HepG2 (cell line): ENCODE measurements at regions not wholly inside any gene's neighbourhood (a gene's known extent, or its start where the extent isn't known, plus 50 kb on each side); places are given as distances from the start of the nearest gene placed in this dataset.

Experiments
- BCL6 ChIP-seq: IDR thresholded peaks from 2 replicates; pipeline ENCODE4 v1.6.1; 2016; ENCODE audit warnings: missing genetic modification reagents, missing compliant biosample characterization
- CC2D1A ChIP-seq: sonication (generic); formaldehyde crosslinking; IDR thresholded peaks from 2 replicates; pipeline ENCODE4 v1.8.1; 2023; ENCODE audit warnings: mild to moderate bottlenecking, missing genetic modification reagents
- CHCHD3 ChIP-seq: sonication (generic); formaldehyde crosslinking; IDR thresholded peaks from 2 replicates; pipeline ENCODE4 v1.8.0; 2022; ENCODE audit warnings: mild to moderate bottlenecking, missing genetic modification reagents, moderate library complexity
- ELF1 ChIP-seq: sonication (generic); formaldehyde crosslinking; IDR thresholded peaks from 2 replicates; pipeline ENCODE4 v1.4.0; 2020; ENCODE audit warnings: missing genetic modification reagents
- FOXA3 ChIP-seq: IDR thresholded peaks from 2 replicates; pipeline ENCODE4 v1.6.1; 2016; ENCODE audit warnings: missing genetic modification reagents, missing compliant biosample characterization
- MAFF ChIP-seq: IDR thresholded peaks from 2 replicates; pipeline ENCODE4 v1.6.1; 2011; ENCODE audit warnings: low read depth, low read length, improper control_type of control experiment
- NFE2 ChIP-seq: sonication (generic); formaldehyde crosslinking; IDR thresholded peaks from 2 replicates; pipeline ENCODE4 v1.4.0; 2020; ENCODE audit warnings: missing genetic modification reagents
- POLR2AphosphoS5 ChIP-seq: IDR thresholded peaks from 2 replicates; pipeline ENCODE4 v1.6.1; 2012; ENCODE audit warnings: low read depth, low read length
- RFX5 ChIP-seq: IDR thresholded peaks from 2 replicates; pipeline ENCODE4 v1.6.1; 2011; ENCODE audit warnings: low read depth, low read length, improper control_type of control experiment
- TOE1 ChIP-seq: sonication (generic); formaldehyde crosslinking; IDR thresholded peaks from 2 replicates; pipeline ENCODE4 v1.4.0; 2020; ENCODE audit warnings: mild to moderate bottlenecking, missing genetic modification reagents
- TSC22D2 ChIP-seq: sonication (generic); formaldehyde crosslinking; IDR thresholded peaks from 2 replicates; pipeline ENCODE4 v1.5.1; 2020; ENCODE audit warnings: missing genetic modification reagents, mild to moderate bottlenecking, borderline replicate concordance
- WIZ ChIP-seq: sonication (generic); formaldehyde crosslinking; IDR thresholded peaks from 2 replicates; pipeline ENCODE4 v1.5.1; 2020; ENCODE audit warnings: mild to moderate bottlenecking, missing genetic modification reagents
- ZBTB38 ChIP-seq: sonication (generic); formaldehyde crosslinking; IDR thresholded peaks from 2 replicates; pipeline ENCODE4 v1.5.1; 2020; ENCODE audit warnings: mild to moderate bottlenecking, missing genetic modification reagents
- ZBTB44 ChIP-seq: sonication (generic); formaldehyde crosslinking; IDR thresholded peaks from 2 replicates; pipeline ENCODE4 v1.4.0; 2020; ENCODE audit warnings: missing genetic modification reagents
- ZC3H4 ChIP-seq: sonication (generic); formaldehyde crosslinking; IDR thresholded peaks from 2 replicates; pipeline ENCODE4 v1.4.0; 2020; ENCODE audit warnings: missing genetic modification reagents, borderline replicate concordance
- ZNF160 ChIP-seq: sonication (generic); formaldehyde crosslinking; IDR thresholded peaks from 2 replicates; pipeline ENCODE4 v1.8.0; 2022; ENCODE audit warnings: mild to moderate bottlenecking, inconsistent platforms, missing genetic modification reagents
- ZNF20 ChIP-seq: sonication (generic); formaldehyde crosslinking; IDR thresholded peaks from 2 replicates; pipeline ENCODE4 v1.4.0; 2020; ENCODE audit warnings: mild to moderate bottlenecking, moderate library complexity, missing genetic modification reagents
- ZNF253 ChIP-seq: sonication (generic); formaldehyde crosslinking; IDR thresholded peaks from 2 replicates; pipeline ENCODE4 v1.8.0; 2022; ENCODE audit warnings: mild to moderate bottlenecking, missing genetic modification reagents, borderline replicate concordance
- ZNF282 ChIP-seq: fragments of 450-650 bp; IDR thresholded peaks from 2 replicates; pipeline ENCODE4 v1.6.1; 2018; ENCODE audit not compliant: partially characterized antibody
- ZNF317 ChIP-seq: sonication (generic); formaldehyde crosslinking; IDR thresholded peaks from 2 replicates; pipeline ENCODE4 v1.5.0; 2020; ENCODE audit warnings: mild to moderate bottlenecking, missing genetic modification reagents
- ZNF510 ChIP-seq: sonication (generic); formaldehyde crosslinking; IDR thresholded peaks from 2 replicates; pipeline ENCODE4 v1.4.0; 2020; ENCODE audit warnings: low read depth, mild to moderate bottlenecking, missing genetic modification reagents
- ZNF543 ChIP-seq: sonication (generic); formaldehyde crosslinking; IDR thresholded peaks from 2 replicates; pipeline ENCODE4 v1.4.0; 2020; ENCODE audit warnings: mild to moderate bottlenecking, missing genetic modification reagents
- ZNF570 ChIP-seq: sonication (generic); formaldehyde crosslinking; IDR thresholded peaks from 2 replicates; pipeline ENCODE4 v1.4.0; 2020; ENCODE audit warnings: mild to moderate bottlenecking, missing genetic modification reagents, borderline replicate concordance
- ZNF75D ChIP-seq: sonication (generic); formaldehyde crosslinking; IDR thresholded peaks from 2 replicates; pipeline ENCODE4 v1.8.1; 2023; ENCODE audit warnings: missing genetic modification reagents, mild to moderate bottlenecking, borderline replicate concordance
- ZSCAN22 ChIP-seq: sonication (generic); formaldehyde crosslinking; IDR thresholded peaks from 2 replicates; pipeline ENCODE4 v1.4.0; 2020; ENCODE audit warnings: mild to moderate bottlenecking, missing genetic modification reagents
- ZSCAN25 ChIP-seq: sonication (generic); formaldehyde crosslinking; IDR thresholded peaks from 2 replicates; pipeline ENCODE4 v1.8.0; 2022; ENCODE audit warnings: mild to moderate bottlenecking, missing genetic modification reagents
- TF ChIP-seq, protein P1 (sequence below): sonication (generic); formaldehyde crosslinking; IDR thresholded peaks from 2 replicates; pipeline ENCODE4 v1.8.0; 2022; ENCODE audit warnings: mild to moderate bottlenecking, missing genetic modification reagents, moderate library complexity
- TF ChIP-seq, protein P2 (sequence below): sonication (generic); formaldehyde crosslinking; IDR thresholded peaks from 2 replicates; pipeline ENCODE4 v1.4.0; 2020; ENCODE audit warnings: missing genetic modification reagents
- TF ChIP-seq, protein P3 (sequence below): sonication (generic); formaldehyde crosslinking; IDR thresholded peaks from 2 replicates; pipeline ENCODE4 v1.5.1; 2020; ENCODE audit warnings: missing genetic modification reagents, mild to moderate bottlenecking, borderline replicate concordance

DNA sequence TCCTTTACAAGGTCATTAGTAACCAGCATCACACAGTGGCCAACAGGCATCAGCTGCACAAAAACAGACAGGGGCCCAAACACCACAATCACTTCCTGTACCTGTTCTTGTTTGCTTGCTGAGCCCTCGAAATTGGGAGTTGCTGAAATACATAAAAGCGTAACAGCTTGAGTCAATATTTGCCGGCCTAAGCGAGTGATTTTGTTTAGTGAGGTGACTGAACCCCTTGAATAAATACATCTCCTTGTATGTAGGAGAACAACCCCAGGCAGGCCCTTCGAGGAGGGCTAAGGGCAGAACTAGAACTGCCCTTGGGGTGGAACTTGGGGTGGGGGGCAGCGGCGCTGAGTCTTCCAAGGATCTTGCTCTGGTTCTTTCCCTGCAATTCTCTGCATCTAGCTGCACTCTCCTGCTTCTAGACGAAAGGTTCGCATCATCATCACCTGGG is 502.5 kb downstream of the RASEF start (continued):
- TF ChIP-seq, protein P1, sequence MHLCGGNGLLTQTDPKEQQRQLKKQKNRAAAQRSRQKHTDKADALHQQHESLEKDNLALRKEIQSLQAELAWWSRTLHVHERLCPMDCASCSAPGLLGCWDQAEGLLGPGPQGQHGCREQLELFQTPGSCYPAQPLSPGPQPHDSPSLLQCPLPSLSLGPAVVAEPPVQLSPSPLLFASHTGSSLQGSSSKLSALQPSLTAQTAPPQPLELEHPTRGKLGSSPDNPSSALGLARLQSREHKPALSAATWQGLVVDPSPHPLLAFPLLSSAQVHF = no peak
- TF ChIP-seq MAFF (0 out of 2 replicates have a peak, but pooled peaks have one; percentile 4), CC2D1A (CRISPR knock-in tag) (no peak), RFX5 (no peak), ELF1 (CRISPR knock-in tag) (peak; percentile 81), ZNF282 (no peak), WIZ (CRISPR knock-in tag) (no peak), ZNF253 (CRISPR knock-in tag) (no peak), ZNF543 (CRISPR knock-in tag) (no peak), ZBTB38 (CRISPR knock-in tag) (no peak), ZNF510 (CRISPR knock-in tag) (no peak), BCL6 (CRISPR knock-in tag) (peak; percentile 97), TOE1 (CRISPR knock-in tag) (0 out of 2 replicates have a peak, but pooled peaks have one; percentile 70), POLR2AphosphoS5 (no peak), CHCHD3 (CRISPR knock-in tag) (no peak), ZNF75D (no peak), ZBTB44 (CRISPR knock-in tag) (no peak), ZNF570 (CRISPR knock-in tag) (no peak), ZC3H4 (CRISPR knock-in tag) (no peak), ZNF160 (no peak), ZSCAN25 (CRISPR knock-in tag) (no peak), ZSCAN22 (CRISPR knock-in tag) (no peak), FOXA3 (peak; percentile 99), ZNF20 (CRISPR knock-in tag) (no peak), NFE2 (no peak), TSC22D2 (CRISPR knock-in tag) (peak; percentile 68; the same call in 1 of the 2 replicates), ZNF317 (CRISPR knock-in tag) (0 out of 2 replicates have a peak, but pooled peaks have one; percentile 52)
- TF ChIP-seq, protein P2, sequence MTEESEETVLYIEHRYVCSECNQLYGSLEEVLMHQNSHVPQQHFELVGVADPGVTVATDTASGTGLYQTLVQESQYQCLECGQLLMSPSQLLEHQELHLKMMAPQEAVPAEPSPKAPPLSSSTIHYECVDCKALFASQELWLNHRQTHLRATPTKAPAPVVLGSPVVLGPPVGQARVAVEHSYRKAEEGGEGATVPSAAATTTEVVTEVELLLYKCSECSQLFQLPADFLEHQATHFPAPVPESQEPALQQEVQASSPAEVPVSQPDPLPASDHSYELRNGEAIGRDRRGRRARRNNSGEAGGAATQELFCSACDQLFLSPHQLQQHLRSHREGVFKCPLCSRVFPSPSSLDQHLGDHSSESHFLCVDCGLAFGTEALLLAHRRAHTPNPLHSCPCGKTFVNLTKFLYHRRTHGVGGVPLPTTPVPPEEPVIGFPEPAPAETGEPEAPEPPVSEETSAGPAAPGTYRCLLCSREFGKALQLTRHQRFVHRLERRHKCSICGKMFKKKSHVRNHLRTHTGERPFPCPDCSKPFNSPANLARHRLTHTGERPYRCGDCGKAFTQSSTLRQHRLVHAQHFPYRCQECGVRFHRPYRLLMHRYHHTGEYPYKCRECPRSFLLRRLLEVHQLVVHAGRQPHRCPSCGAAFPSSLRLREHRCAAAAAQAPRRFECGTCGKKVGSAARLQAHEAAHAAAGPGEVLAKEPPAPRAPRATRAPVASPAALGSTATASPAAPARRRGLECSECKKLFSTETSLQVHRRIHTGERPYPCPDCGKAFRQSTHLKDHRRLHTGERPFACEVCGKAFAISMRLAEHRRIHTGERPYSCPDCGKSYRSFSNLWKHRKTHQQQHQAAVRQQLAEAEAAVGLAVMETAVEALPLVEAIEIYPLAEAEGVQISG (CRISPR knock-in tag) = peak; percentile 60; the same call in 1 of the 2 replicates
- TF ChIP-seq, protein P3, sequence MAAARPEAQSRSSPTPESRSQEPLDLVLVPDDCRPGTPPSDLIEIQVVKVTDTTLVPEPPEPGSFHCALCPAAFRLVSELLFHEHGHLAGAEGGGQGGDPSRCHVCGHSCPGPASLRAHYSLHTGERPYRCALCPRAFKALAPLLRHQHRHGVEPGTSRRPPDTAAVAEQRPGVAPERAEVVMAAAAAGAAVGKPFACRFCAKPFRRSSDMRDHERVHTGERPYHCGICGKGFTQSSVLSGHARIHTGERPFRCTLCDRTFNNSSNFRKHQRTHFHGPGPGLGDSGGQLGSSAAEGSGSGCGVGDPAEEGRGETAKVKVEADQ = no peak
